ENCODE measurements at regions not wholly inside any gene's neighbourhood (a gene's known extent, or its start where the extent isn't known, plus 50 kb on each side); places are given as distances from the start of the nearest gene placed in this dataset.
"Not testable (repeated sequence)": the region's sequence is repeated elsewhere in the genome, so short reads cannot be mapped to it uniquely, and the experiment has no call there.

DNA sequence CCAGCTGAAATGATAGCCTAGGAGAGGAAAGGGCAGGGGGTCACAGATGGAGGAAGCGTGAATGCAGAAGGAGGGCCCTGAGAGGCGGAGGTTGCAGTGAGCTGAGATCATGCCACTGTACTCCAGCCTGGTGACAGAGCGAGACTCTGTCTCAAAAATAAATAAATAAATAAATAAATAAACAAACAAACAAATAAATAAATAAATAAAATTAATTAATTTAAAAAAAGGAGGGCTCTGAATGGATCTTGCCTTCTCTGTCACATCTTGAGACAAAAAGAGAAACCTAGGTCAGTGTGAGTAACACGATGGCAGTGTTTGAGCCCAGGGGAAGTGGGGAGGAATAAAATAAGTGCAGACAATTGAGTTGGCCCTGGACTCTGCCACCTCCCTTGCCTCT, 182.3 kb upstream of the DAAM1 start:
- TF ChIP-seq, protein P1, sequence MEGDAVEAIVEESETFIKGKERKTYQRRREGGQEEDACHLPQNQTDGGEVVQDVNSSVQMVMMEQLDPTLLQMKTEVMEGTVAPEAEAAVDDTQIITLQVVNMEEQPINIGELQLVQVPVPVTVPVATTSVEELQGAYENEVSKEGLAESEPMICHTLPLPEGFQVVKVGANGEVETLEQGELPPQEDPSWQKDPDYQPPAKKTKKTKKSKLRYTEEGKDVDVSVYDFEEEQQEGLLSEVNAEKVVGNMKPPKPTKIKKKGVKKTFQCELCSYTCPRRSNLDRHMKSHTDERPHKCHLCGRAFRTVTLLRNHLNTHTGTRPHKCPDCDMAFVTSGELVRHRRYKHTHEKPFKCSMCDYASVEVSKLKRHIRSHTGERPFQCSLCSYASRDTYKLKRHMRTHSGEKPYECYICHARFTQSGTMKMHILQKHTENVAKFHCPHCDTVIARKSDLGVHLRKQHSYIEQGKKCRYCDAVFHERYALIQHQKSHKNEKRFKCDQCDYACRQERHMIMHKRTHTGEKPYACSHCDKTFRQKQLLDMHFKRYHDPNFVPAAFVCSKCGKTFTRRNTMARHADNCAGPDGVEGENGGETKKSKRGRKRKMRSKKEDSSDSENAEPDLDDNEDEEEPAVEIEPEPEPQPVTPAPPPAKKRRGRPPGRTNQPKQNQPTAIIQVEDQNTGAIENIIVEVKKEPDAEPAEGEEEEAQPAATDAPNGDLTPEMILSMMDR (IDR thresholded peaks at IDR 0.05), result not testable (repeated sequence)
- TF ChIP-seq EZH2 (IDR thresholded peaks at IDR 0.05), result not testable (repeated sequence)

All from neural progenitor cell (in vitro differentiated cells).